HG02798 (cell line): ENCODE measurements at regions not wholly inside any gene's neighbourhood (a gene's known extent, or its start where the extent isn't known, plus 50 kb on each side); places are given as distances from the start of the nearest gene placed in this dataset.

Source experiments
- ATAC-seq: cut with Tn5 transposase; IDR thresholded peaks from one replicate; pipeline ENCODE4 v1.9.1; 2021; ENCODE audit warnings: mild to moderate bottlenecking; ENCODE audit not compliant: unreplicated experiment, poor library complexity

DNA sequence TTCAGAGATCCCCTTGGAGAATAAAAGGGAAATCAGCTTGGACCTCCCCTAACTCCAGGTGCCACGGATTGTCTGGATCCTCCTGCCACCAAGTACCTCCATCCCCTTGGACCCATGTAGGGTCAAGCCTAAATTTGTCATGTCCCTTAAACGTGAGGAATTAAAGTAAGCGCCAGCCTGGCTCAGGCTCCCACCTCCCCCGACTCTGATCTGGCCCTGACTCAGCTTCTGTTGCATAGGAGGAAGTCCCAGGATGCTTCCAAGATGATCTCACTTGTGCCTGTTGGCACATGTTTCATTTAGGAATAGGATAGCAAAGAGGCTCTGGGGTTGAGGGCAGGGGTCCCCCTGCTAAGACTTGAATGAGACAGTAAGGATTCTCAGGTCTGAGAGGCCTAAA lies 231.9 kb upstream of the JUN start:
- ATAC-seq, result no peak

- no peak for ATAC-seq
Observed at GRCh38 chr1:59016390-59016789, 232.5 kb upstream of the JUN start.

- no peak for ATAC-seq
Observed at GRCh38 chr1:59017501-59018231, 233.8 kb upstream of the JUN start.

DNA sequence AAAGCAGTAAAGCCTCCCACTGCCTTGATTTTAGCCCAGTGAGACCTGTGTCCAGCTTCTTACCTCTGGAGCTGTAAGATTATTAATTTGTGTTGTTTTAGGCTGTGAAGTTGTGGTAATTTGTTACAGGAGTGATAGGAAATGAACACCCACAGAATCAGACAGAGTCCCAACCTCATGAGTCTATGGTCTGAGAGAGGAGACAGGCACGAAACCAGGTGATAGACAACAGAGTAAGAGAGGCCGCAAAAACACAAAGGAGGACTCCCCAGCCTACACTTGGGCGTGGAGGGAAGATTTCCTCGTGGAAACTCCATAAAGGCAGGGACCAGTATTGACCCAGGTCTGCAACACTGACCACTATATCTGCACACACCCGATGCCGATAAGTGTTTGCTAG lies 234.6 kb upstream of the JUN start:
- ATAC-seq, result no peak

DNA sequence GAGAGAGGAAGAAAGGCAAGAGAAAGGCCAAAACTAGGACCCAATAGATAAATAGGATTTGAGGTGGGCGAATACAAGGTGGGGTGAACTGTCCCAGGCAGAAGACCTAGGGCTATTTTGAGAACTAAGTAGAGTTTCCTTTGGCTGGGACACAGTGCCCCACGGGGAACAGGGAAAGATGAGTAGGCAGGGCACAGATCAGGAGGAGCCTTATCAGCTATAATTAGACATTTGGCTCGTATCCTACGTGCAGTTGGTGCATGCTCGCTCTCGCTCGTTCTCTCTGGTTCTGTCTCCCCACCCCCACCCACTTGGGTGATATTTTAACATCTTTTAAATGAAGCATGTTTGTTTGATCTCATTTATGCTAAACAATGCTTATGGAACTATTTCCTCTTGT lies 235.0 kb upstream of the JUN start:
- ATAC-seq, result no peak

- peak; percentile 94 for ATAC-seq
Observed at GRCh38 chr1:59020151-59020997, 236.5 kb upstream of the JUN start.

GRCh38 chr1:59022199-59022598 lies 238.4 kb upstream of the JUN start:
- no peak for ATAC-seq

DNA sequence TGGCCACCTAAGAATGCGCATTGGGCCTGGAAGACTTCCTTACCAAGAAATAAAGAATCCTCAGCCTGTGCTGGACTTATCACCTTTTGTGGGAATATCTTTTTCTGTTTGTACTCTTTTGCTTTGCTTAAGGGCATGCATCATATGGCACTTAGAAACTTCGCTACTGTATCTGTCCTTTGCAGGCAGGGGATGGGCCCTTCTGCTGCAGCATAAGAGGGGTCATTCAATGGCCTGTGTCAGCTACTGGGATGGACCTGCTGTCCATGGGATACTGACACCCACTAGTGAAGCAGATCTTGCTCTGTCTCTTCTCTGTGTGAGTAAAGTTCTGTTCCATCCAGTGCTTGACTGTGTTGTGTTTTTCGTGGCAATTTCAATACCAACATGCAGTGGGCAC lies 239.0 kb upstream of the JUN start:
- ATAC-seq, result no peak

- ATAC-seq, result no peak
Observed at GRCh38 chr1:59025201-59025600, 241.4 kb upstream of the JUN start.

DNA sequence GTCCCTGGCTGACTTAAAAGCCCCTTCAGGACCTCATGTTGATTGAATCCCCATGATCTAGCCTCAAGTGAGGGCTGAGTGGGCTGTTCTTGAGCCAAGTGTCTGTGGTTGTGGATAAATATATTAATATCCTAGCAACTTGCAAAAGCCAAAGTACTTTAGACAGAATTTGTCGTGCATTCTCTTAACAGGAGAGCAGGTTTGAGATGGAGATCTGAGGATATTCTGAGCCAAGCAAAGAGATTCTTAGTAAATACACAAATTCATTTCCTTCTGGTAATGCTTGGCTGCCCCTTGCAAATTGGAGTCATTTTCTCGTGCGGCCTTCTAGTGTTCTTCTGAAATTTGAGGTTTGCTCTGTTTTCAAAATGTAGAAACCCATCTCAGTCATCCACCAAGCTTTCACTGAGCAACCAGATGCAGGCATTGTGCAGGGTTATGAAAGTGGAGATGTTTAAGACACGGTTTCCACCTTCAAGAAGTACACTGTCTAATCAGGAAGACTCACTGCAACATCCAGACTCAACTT lies 242.1 kb upstream of the JUN start:
- peak; percentile 89 for ATAC-seq

GRCh38 chr1:59026472-59026948 lies 242.7 kb upstream of the JUN start:
- ATAC-seq, result peak; percentile 33

DNA sequence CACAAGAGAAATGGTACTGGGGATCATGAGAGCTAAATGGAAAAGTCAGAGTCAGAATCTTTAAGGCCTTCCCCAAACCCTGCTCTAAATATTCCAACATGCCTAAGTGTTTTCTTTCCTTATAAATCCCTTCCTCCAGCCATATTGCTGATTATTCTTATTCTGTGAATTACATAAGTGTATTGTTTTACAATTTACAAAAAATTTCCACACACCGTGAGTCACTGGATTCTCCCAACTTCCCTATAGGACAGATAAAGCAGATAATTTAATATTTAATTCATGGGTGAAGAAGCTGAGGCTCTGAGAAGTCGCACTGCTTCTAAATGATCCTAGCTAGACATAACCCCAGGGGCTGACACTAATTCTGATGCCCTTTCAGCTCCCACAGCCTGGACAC lies 243.3 kb upstream of the JUN start:
- no peak for ATAC-seq

- ATAC-seq, result no peak
Observed at GRCh38 chr1:59028048-59028447, 244.2 kb upstream of the JUN start.

- ATAC-seq, result no peak
Observed at GRCh38 chr1:59029411-59030167, 245.7 kb upstream of the JUN start.

DNA sequence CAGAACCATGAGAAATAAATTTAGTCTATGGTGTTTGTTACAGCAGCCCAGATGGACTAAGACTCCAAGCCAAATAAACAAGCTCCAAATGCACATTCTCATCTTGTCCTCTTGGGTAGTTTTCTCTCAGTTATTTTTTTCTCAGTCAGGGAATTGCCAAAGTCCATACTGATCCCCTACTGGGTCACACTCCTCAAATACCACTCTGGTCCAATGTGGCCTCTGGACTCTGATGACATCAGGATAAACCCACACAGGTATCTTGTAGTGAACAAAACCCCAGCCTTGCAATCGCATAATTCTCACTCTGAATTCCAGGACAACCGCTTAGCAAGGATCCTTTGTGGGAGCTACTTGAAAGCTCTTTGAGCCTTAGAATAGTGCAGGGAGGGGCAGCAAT lies 248.4 kb upstream of the JUN start:
- no peak for ATAC-seq

- no peak for ATAC-seq
Observed at GRCh38 chr1:59033761-59034160, 249.9 kb upstream of the JUN start.

DNA sequence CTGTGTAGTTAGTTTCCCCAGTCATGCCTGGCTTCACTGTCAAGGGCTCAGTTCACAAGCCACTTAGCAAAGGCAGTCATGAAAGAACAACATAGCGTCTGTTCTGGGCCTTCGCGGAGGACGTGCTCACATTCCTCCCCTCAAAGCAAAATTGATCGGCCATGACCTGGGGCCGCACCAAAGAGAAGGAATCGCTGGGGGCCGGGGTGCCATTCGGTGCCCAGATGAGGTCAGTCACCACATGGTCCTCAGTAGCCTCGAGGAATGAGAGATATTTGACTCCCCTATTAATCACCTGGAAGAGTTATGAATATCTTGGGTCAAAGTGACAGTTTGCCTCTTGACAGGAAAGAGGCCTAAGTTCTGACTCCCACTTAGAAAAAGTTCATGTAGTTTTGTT lies 251.1 kb upstream of the JUN start:
- ATAC-seq, result no peak

- ATAC-seq, result no peak
Observed at GRCh38 chr1:59039551-59039950, 255.7 kb upstream of the JUN start.

GRCh38 chr1:59040486-59040885 lies 256.4 kb upstream of the FGGY start:
- ATAC-seq, result no peak

GRCh38 chr1:59041646-59042277 lies 255.1 kb upstream of the FGGY start:
- no peak for ATAC-seq
